Activated T-helper 1 cell treated with Interleukin-2 at 50 U/mL for 16 hours (primary cell): ENCODE measurements at regions not wholly inside any gene's neighbourhood (a gene's known extent, or its start where the extent isn't known, plus 50 kb on each side); places are given as distances from the start of the nearest gene placed in this dataset.

Experiments
- DNase-seq: peaks from one replicate; pipeline ENCODE4 v3.0.0-alpha.2; 2020; ENCODE audit warnings: low read depth

GRCh38 chr7:1378610-1379601, 80.4 kb downstream of the MICALL2 start:
- DNase-seq, result no peak

GRCh38 chr7:1380231-1380815, 78.9 kb downstream of the MICALL2 start:
- no peak for DNase-seq

- DNase-seq, result no peak
These were observed 78.3 kb downstream of the MICALL2 start for GRCh38 chr7:1380821-1381580.

- DNase-seq, result no peak
These were observed 76.5 kb downstream of the MICALL2 start for GRCh38 chr7:1382553-1383397.

- no peak for DNase-seq
These were observed 75.7 kb downstream of the MICALL2 start for GRCh38 chr7:1383398-1384112.

- DNase-seq, result no peak
These were observed 75.2 kb downstream of the MICALL2 start for GRCh38 chr7:1384113-1384415.
